ENCODE measurements at regions not wholly inside any gene's neighbourhood (a gene's known extent, or its start where the extent isn't known, plus 50 kb on each side); places are given as distances from the start of the nearest gene placed in this dataset.

DNA sequence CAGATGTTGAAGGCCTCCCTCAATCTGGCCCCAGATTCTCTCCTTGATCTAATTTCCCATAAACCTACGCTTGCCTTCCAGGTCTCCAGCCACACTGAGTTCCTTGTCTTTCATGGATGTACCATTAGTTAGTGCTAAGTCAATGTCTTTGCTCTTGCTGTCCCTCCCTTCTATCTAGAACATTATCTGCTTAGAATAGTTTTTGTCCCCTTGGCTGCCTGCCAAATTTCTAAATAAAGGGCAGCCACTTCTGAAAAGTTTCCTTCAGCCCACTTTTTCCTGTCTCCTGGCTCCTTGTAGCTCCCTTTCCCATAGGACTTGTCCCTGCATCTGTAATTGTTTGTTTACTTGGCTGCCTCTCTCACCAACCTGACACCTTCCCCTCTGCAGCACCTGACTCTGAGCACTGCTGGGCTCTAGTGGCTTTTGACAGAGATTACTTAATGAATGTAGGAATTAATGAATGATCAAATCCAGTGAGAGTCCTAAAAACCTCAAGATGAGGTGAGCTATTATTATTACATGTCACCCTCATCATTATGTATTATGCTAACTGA lies 58.3 kb downstream of the CXCL12 start:
- no peak for DNase-seq

- no peak for DNase-seq
Observed at GRCh38 chr10:44325596-44326307, 59.1 kb downstream of the CXCL12 start.

DNA sequence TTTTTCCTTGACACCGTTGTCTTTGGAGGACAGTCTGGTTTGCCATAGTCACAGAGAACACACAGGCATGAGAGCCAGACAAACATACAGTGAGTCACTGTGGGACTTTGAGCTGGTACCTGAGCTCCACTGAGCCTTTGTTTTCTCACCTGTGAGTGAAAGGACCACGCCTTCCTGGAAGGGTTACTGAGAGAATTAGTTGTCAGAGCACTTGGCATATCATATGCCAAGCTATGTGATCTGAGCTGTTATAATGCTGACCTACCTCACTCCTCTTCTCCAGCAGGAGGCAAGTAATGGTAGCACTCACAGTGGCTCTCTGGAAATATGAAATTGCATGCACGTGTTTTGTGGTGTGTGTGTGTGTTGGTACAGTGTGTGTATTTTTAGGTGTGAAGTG lies 59.7 kb downstream of the CXCL12 start:
- DNase-seq: no peak

GRCh38 chr10:44323838-44324237 lies 61.1 kb downstream of the CXCL12 start:
- DNase-seq: no peak

DNA sequence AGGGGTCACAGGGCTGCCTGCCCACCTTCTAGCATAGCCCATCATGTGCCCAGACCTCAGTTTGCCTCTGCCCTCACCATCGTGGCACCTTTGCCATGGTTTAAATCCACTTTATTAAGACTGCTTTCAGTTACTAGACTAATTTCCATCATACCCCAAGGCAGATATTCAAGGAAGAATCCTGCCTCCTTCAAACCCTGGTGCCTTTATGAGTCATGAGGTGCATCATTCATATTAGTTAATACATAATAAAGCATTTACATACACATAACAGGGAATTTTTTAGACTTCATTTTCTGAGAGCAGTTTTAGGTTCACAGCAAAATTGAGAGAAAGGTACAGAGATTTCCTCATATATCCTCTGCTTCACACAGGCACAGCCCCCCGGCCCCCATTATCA lies 62.8 kb downstream of the CXCL12 start:
- DNase-seq: no peak

GRCh38 chr10:44320756-44321155 lies 64.1 kb downstream of the CXCL12 start:
- no peak for DNase-seq

DNA sequence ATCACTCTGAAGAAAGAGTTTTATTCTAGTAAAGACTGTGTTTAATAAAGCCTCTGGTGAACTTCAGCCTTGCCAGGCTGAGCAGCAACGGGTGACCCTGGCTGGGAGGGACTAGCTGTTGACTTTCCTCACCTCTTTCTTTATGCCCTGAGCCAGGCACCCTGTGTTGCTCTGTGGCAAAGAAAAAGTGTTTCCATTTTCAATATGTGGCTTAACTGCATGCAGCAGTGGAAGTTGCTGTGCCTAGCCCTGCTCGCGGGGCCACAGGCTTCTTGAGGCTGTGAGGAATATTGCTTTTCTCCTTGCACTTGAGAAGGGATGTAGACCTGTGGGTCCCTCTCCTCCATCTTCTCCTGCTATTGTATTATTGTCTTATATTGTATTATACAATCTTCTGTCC lies 67.0 kb downstream of the CXCL12 start:
- no peak for DNase-seq

GRCh38 chr10:44316922-44317215 lies 68.0 kb downstream of the CXCL12 start:
- DNase-seq: no peak

DNA sequence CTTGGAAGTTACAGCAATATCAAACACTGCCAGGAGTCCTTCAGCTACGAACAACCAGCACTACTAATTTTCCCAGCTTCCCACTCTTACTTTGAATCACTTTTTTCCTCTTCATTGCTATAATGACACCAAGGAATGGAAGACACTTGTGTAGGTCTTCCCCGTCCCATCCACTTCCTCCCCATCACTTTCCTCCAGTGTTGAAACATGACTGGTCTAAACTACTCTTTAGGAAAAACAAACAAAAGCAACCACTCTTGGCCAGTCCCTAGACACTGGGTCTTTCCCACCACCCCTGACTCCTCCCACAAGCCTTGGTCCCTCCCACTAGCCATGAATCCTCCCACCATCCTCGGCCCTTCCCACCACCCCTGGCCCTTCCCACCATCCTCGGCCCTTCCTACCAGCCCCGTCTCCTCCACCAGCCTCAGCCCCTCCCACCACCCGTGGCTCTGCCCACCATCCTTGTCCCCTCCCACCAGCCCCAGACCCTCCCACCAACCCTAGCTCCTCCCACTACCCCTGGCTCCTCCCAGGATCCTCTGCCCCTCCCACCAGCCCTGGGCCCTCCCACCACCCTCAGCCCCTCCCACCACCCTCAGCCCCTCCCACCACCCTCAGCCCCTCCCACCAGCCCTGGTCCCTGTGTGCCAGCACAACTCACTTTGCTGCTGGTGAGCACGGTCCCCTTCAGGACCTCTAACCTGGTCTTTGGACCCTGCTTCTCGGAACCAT lies 68.5 kb downstream of the CXCL12 start:
- no peak for DNase-seq

DNA sequence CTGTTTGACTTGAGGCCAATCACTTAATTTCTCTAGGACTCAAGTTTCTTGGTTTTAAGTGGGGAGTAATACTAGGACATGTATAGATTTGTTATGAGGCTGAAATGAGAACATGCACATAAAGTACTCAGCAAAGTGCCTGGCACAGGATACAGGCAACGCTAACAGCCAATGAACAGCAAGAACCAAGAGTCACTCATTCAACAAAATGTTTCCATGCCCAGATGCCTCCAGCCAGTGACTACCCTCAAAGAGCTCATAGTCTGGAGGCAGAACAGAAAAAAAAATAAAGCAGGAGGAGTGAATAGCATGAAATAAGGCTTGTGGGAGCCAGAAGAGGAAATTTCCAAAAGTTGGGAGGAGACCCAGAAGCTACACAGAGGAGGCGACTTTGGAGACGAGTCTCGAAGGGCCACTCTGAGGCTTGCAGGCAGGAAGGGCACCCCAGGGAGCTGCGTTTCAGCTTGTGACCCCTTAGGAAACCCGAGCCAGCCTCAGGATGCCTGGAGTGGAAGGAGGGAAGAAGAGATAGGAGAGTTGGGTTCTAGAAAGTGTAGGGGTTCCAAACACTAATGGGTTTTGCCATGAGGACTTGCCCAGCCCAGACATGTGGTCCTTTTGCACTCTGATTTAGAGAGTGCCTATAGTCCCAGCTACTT lies 70.0 kb downstream of the CXCL12 start:
- no peak for DNase-seq

- no peak for DNase-seq
Observed at GRCh38 chr10:44313761-44314165, 71.1 kb downstream of the CXCL12 start.

- no peak for DNase-seq
Observed at GRCh38 chr10:44312401-44312800, 72.5 kb downstream of the CXCL12 start.

DNA sequence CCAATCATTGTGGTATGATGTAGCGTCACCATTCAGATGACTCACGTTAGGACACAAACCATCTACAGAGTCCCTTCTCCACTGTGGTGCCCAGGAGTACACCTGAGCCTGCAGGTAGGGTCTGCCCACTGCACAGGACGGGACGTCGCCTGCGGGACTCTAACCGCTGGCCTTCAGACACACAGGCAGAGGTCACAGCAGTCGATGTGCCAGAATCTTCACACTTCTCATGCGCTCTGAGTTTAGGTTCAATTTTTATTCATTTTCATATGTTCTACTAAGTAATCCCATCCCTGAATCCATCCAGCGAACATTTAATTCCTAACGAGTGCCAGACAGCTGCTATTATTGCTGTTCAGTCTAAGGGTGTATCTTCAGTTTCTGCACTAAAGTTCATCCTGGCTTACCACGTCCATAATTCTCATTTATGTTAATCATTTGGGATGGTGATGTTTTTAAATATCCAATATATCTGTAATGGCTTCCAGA lies 73.3 kb downstream of the CXCL12 start:
- no peak for DNase-seq

DNA sequence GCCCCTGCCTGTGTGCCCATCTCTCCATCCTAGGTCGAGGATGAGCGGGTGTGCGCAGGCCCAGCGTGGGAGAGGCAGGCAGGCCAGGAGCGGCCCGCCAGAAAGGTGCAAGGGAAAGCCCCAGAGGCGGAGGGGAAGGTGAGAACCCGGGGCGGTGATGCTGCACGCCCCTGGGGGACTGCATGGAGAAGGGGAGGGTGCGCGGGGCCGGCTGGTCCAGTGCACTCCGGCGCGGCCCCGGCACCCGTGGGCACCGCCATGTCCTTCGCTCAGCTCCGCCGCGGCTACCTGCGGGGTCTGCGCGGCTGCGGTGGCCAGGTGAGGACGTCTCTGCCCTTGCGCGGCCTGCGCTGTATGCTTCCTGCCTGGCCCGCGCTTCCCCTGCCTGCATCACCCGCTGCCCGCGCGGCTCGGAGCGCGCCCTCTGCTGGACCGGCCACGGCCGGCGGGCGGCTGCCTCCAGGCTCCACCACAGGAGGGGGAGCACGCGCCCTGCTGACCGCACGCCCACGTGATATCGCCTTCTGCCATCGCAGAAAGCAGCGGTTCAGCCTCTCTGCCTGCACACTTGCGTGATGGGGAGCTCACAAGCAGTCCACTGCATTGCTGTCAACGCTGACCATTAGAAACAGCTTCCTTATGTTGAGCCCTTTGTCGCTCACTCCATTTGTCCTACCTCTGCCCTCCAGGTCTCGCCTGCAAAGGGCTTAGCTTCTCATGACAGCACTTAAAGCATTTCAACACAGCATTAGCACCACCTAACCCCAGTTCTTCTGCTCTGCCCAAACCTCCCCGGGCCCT lies 73.9 kb downstream of the CXCL12 start:
- DNase-seq: no peak

DNA sequence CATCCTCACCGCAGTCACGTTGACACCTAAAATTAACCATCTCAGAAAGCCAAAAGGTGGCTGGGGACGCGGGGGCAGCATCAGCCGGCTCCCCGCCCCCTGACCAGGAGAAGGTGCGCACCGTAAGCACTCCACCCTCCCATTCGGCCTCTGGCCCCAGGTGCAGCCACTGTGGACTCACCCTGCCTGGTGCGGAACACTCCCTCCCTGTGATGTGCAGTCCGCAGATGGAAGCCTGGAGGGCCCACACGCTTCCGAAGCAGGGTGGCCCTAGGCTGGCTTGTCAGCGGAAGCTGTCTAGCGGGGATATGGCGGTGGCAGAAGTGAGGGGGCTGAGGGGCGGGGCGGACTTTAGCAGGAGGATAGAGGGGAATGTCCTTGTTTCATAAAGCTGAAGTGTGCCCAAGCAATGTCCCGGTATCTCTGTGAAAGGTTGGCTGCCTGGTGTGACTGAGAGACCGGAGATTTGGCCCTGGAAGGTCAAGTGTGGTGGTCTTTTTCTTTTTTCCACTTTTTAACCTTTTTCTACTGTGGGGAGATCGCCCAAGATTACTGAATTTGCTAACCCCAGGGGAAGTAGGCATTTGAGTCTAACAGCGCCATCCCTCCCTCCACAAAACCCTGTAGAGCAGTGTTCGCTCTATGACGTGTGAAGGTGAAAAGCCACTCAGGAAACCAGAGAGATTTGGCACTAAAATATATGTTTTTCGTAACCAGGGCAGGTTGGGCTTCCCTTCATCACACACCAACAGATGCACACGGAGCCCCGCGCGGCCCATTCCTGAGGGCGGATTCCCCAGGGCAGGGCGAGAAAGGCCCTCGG lies 74.7 kb downstream of the CXCL12 start:
- no peak for DNase-seq

- DNase-seq: no peak
Observed at GRCh38 chr10:44309361-44309760, 75.5 kb downstream of the CXCL12 start.

GRCh38 chr10:44308935-44309334 lies 76.0 kb downstream of the CXCL12 start:
- no peak for DNase-seq

GRCh38 chr10:44307691-44308090 lies 77.2 kb downstream of the CXCL12 start:
- no peak for DNase-seq

GRCh38 chr10:44306762-44307161 lies 78.1 kb downstream of the CXCL12 start:
- DNase-seq: no peak

DNA sequence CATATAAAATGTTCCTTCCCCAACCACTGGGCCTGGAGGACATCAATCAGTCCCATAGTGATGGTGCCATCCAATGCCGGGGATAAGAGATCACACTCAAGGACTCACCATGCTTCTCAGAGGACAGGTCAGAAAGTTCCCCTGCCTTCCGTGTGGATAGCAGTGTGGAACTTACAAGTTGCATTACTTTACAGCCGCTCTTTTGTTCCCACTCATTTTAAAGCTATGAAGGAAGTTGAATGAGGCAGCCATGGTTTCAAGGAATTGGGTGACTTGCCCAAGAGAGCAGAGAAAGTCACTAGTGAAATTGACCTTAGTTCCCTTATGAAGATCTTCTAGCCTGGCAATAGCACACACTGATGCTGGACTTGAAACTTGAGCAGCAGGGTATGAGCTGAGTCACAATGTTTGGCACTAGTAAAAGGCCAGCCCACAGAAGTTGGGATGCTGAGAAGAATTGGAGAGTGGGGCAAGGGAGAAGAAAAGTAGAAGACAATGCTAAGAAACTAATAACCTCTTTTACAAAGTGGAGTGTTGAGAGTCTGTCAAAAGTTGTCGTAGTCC lies 78.7 kb downstream of the CXCL12 start:
- DNase-seq: no peak

DNA sequence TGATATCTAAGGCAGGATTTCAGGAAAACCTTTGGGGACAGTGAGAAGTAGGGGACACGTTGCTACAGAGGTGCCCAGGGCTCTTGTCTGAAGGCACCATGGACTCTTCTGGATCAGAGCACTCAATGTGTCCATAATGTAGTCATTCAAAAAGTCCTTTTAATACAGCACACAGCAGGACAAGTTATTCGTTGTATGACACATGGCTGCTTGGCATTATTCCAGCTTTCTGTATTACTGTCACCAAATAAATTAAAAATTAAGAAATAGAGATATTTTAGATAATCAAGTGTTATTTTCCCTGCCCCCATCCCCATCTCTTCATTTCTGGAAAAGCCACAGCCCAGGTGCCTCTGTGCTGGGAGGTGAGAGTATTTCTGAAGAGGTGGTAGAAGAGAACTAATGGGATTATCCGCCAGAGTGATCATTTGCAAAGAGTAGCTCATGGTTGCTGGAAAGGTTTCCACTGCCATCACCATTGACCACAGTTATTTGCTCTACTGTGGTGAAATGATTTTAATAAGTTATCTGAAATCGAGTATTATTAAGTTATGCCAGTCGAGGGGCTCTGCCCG lies 83.0 kb downstream of the CXCL12 start:
- DNase-seq: no peak
